ENCODE measurements at regions not wholly inside any gene's neighbourhood (a gene's known extent, or its start where the extent isn't known, plus 50 kb on each side); places are given as distances from the start of the nearest gene placed in this dataset.
"Not testable (repeated sequence)": the region's sequence is repeated elsewhere in the genome, so short reads cannot be mapped to it uniquely, and the experiment has no call there.

- intact Hi-C loops (cut with DNase I), result no loop called here
- no peak for DNase-seq
Measured at GRCh38 chr2:225757248-225757647, 357.7 kb downstream of the NYAP2 start.

GRCh38 chr2:225756198-225756597, 356.7 kb downstream of the NYAP2 start:
- no peak for DNase-seq
- intact Hi-C loops (cut with DNase I), result no loop called here

GRCh38 chr2:225748609-225749008, 349.1 kb downstream of the NYAP2 start:
- intact Hi-C loops (cut with DNase I), result no loop called here
- no peak for DNase-seq

- intact Hi-C loops (cut with DNase I); DNase-seq: not testable (repeated sequence)
Measured at GRCh38 chr2:225743996-225744395, 344.5 kb downstream of the NYAP2 start.

- intact Hi-C loops (cut with DNase I), result no loop called here
- no peak for DNase-seq
Measured at GRCh38 chr2:225742487-225742886, 343.0 kb downstream of the NYAP2 start.

GRCh38 chr2:225740086-225740485, 340.6 kb downstream of the NYAP2 start:
- intact Hi-C loops (cut with DNase I), result no loop called here
- no peak for DNase-seq

- intact Hi-C loops (cut with DNase I), result no loop called here
Measured at GRCh38 chr2:225739328-225739727, 339.8 kb downstream of the NYAP2 start.

GRCh38 chr2:225738735-225739134, 339.2 kb downstream of the NYAP2 start:
- intact Hi-C loops (cut with DNase I), result no loop called here
- no peak for DNase-seq

More at GRCh38 chr2:225739328-225739727, 339.8 kb downstream of the NYAP2 start:
- no peak for DNase-seq

- intact Hi-C loops (cut with DNase I), result no loop called here
- DNase-seq, result no peak
Measured at GRCh38 chr2:225737556-225737955, 338.0 kb downstream of the NYAP2 start.

- intact Hi-C loops (cut with DNase I), result no loop called here
- peak in 17 of 42 donors; percentile 5 to 60 (median 27) for DNase-seq
Measured at GRCh38 chr2:225735844-225736243, 336.3 kb downstream of the NYAP2 start.

- intact Hi-C loops (cut with DNase I), result no loop called here
Measured at GRCh38 chr2:225725726-225726125, 326.2 kb downstream of the NYAP2 start.

More at GRCh38 chr2:225725726-225726125, 326.2 kb downstream of the NYAP2 start:
- no peak for DNase-seq

Measured in head of caudate nucleus (tissue), 42 donors.